ENCODE measurements at regions not wholly inside any gene's neighbourhood (a gene's known extent, or its start where the extent isn't known, plus 50 kb on each side); places are given as distances from the start of the nearest gene placed in this dataset.

- TF ChIP-seq POLR2A (IDR thresholded peaks at IDR 0.05) (no peak), CTCF (IDR thresholded peaks at IDR 0.05) (no peak), EP300 (IDR thresholded peaks at IDR 0.05) (no peak)
Observed at GRCh38 chr11:8790968-8791367, 108.4 kb downstream of the RPL27A start.

All from sigmoid colon (tissue), 4 donors.